Right lobe of liver (tissue), 4 donors: ENCODE measurements at regions not wholly inside any gene's neighbourhood (a gene's known extent, or its start where the extent isn't known, plus 50 kb on each side); places are given as distances from the start of the nearest gene placed in this dataset.

ENCODE experiments used
- POLR2A ChIP-seq: fragments of 450-650 bp; IDR thresholded peaks from one replicate; pipeline ENCODE4 v1.6.1; 2017; ENCODE audit warnings: antibody characterized with exemption, mild to moderate bottlenecking
- TF ChIP-seq, protein P1 (sequence below), 4 donors: fragments of 200-600 bp in 3 of 4; fragments of 450-650 bp in 1 of 4; IDR thresholded peaks; one replicate each; pipeline versions ENCODE4 v1.5.1 to v1.8.0; 2016 to 2022; ENCODE audit warnings: antibody characterized with exemption in 4 of 4, mild to moderate bottlenecking in 2 of 4
- donor health status: DM: no; HTN: no; CAD: no.
- donor health status: DM: no; HTN: no; CAD: no.
- donor health status: DM: no; HTN: yes; CAD: no.

DNA sequence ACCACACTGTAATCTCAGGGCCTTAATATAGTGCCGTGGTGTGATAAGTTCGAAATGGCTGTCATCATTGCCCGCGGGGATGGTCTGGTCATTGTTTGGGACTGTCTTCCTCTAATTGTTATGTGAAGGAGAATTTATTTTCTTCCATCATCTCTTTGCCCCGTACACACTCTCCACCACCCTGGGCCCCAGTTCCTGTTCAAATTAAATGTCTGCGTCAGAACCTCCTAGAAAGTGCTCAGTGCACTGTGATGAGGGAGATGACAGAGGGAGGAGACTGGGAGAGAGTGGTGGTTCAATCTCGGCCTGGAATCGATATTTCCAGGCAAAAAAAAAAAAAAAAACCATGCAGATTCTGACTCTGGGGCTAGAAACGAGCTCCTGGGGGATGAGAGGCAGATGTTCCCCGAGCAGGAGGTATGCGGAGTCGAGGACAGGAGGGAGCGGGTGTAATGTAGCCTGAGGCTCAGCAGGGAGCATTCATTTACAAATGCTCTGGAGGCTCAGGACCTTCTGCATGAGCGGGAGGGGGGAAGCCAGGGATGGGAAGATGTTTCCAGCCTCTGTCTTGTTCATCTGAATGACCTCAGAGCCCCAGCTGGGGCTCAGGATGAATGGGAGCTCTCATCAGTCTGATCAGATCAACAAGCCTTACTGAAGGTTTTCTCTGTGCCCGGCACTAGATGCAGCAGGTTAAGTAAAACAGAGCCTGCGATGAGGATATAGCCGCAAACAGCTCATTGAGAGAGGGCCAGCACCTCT, 219.5 kb downstream of the TBX5 start:
- TF ChIP-seq, protein P1, sequence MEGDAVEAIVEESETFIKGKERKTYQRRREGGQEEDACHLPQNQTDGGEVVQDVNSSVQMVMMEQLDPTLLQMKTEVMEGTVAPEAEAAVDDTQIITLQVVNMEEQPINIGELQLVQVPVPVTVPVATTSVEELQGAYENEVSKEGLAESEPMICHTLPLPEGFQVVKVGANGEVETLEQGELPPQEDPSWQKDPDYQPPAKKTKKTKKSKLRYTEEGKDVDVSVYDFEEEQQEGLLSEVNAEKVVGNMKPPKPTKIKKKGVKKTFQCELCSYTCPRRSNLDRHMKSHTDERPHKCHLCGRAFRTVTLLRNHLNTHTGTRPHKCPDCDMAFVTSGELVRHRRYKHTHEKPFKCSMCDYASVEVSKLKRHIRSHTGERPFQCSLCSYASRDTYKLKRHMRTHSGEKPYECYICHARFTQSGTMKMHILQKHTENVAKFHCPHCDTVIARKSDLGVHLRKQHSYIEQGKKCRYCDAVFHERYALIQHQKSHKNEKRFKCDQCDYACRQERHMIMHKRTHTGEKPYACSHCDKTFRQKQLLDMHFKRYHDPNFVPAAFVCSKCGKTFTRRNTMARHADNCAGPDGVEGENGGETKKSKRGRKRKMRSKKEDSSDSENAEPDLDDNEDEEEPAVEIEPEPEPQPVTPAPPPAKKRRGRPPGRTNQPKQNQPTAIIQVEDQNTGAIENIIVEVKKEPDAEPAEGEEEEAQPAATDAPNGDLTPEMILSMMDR (IDR thresholded peaks at IDR 0.05): no peak
- no peak for TF ChIP-seq POLR2A
